GM21381 (cell line): ENCODE measurements at regions not wholly inside any gene's neighbourhood (a gene's known extent, or its start where the extent isn't known, plus 50 kb on each side); places are given as distances from the start of the nearest gene placed in this dataset.
"Not testable (repeated sequence)": the region's sequence is repeated elsewhere in the genome, so short reads cannot be mapped to it uniquely, and the experiment has no call there.

Experiments used
- ATAC-seq: cut with Tn5 transposase; IDR thresholded peaks from one replicate; pipeline ENCODE4 v1.9.1; 2021; ENCODE audit warnings: mild to moderate bottlenecking, moderate library complexity; ENCODE audit not compliant: unreplicated experiment

- ATAC-seq: not testable (repeated sequence)
Observed at GRCh38 chr21:5975719-5976118, 4545.7 kb upstream of the TPTE start.

- not testable (repeated sequence) for ATAC-seq
Observed at GRCh38 chr21:5997586-5997985, 4523.8 kb upstream of the TPTE start.

GRCh38 chr21:6015422-6016057, 4505.8 kb upstream of the TPTE start:
- not testable (repeated sequence) for ATAC-seq

GRCh38 chr21:6020460-6020859, 4500.9 kb upstream of the TPTE start:
- ATAC-seq: not testable (repeated sequence)

GRCh38 chr21:6020953-6021716, 4500.2 kb upstream of the TPTE start:
- not testable (repeated sequence) for ATAC-seq

- ATAC-seq: not testable (repeated sequence)
Observed at GRCh38 chr21:6021717-6022270, 4499.6 kb upstream of the TPTE start.

GRCh38 chr21:6023331-6023730, 4498.1 kb upstream of the TPTE start:
- not testable (repeated sequence) for ATAC-seq

GRCh38 chr21:6025139-6025538, 4496.2 kb upstream of the TPTE start:
- ATAC-seq: not testable (repeated sequence)

- ATAC-seq: not testable (repeated sequence)
Observed at GRCh38 chr21:6027497-6027896, 4493.9 kb upstream of the TPTE start.

- ATAC-seq: not testable (repeated sequence)
Observed at GRCh38 chr21:6034124-6034678, 4487.2 kb upstream of the TPTE start.

- not testable (repeated sequence) for ATAC-seq
Observed at GRCh38 chr21:6034820-6035473, 4486.4 kb upstream of the TPTE start.

- ATAC-seq: not testable (repeated sequence)
Observed at GRCh38 chr21:6035474-6036155, 4485.8 kb upstream of the TPTE start.

GRCh38 chr21:6039224-6039623, 4482.2 kb upstream of the TPTE start:
- not testable (repeated sequence) for ATAC-seq

GRCh38 chr21:6040095-6040494, 4481.3 kb upstream of the TPTE start:
- not testable (repeated sequence) for ATAC-seq

GRCh38 chr21:6043430-6044275, 4477.7 kb upstream of the TPTE start:
- ATAC-seq: not testable (repeated sequence)

- ATAC-seq: not testable (repeated sequence)
Observed at GRCh38 chr21:6044695-6045094, 4476.7 kb upstream of the TPTE start.

- not testable (repeated sequence) for ATAC-seq
Observed at GRCh38 chr21:6049930-6050329, 4471.5 kb upstream of the TPTE start.

- ATAC-seq: not testable (repeated sequence)
Observed at GRCh38 chr21:6052109-6052508, 4469.3 kb upstream of the TPTE start.

GRCh38 chr21:6053145-6053544, 4468.2 kb upstream of the TPTE start:
- not testable (repeated sequence) for ATAC-seq
